Liver (tissue), 8 donors: ENCODE measurements at regions not wholly inside any gene's neighbourhood (a gene's known extent, or its start where the extent isn't known, plus 50 kb on each side); places are given as distances from the start of the nearest gene placed in this dataset.

ENCODE experiments used
- DNase-seq: peaks from one replicate; pipeline ENCODE4 v3.0.0-alpha.2; 2017; ENCODE audit warnings: low spot score
- H3K27ac ChIP-seq, 2 donors: one replicate each; pipeline ENCODE4 v1.7.0; 2013; ENCODE audit warnings: inconsistent platforms in 2 of 2, low read length in 2 of 2, control low read depth in 1 of 2, low read depth in 1 of 2, mild to moderate bottlenecking in 1 of 2
- H3K27me3 ChIP-seq, 4 donors: one replicate each; pipeline versions ENCODE4 v1.6.1 to v1.7.0; 2013; ENCODE audit warnings: low read length in 3 of 4, inconsistent platforms in 1 of 4, mild to moderate bottlenecking in 1 of 4, moderate library complexity in 1 of 4; ENCODE audit not compliant: control insufficient read depth in 4 of 4, insufficient read depth in 4 of 4
- H3K36me3 ChIP-seq, 4 donors: one replicate each; pipeline versions ENCODE4 v1.6.1 to v1.7.0; 2013; ENCODE audit warnings: low read length in 3 of 4, mild to moderate bottlenecking in 3 of 4, low read depth in 1 of 4, moderate library complexity in 1 of 4; ENCODE audit not compliant: control insufficient read depth in 4 of 4, insufficient read depth in 3 of 4
- H3K4me1 ChIP-seq, 4 donors: one replicate each; pipeline versions ENCODE4 v1.6.1 to v1.7.0; 2013; ENCODE audit warnings: low read length in 3 of 4, mild to moderate bottlenecking in 3 of 4, moderate library complexity in 1 of 4; ENCODE audit not compliant: control insufficient read depth in 4 of 4, insufficient read depth in 4 of 4
- H3K4me3 ChIP-seq, 3 donors: one replicate each; pipeline versions ENCODE4 v1.6.1 to v1.7.0; 2013; ENCODE audit warnings: low read length in 3 of 3, control low read depth in 1 of 3, low read depth in 1 of 3, mild to moderate bottlenecking in 1 of 3
- H3K9ac ChIP-seq, 2 donors: one replicate each; pipeline ENCODE4 v1.7.0; 2013; ENCODE audit warnings: low read length in 2 of 2, mild to moderate bottlenecking in 2 of 2, moderate library complexity in 2 of 2, control low read depth in 1 of 2, low read depth in 1 of 2
- H3K9me3 ChIP-seq, 4 donors: one replicate each; pipeline versions ENCODE4 v1.6.1 to v1.7.0; 2013; ENCODE audit warnings: low read length in 3 of 4; ENCODE audit not compliant: control insufficient read depth in 4 of 4
- ATF3 ChIP-seq: IDR thresholded peaks from 2 replicates; pipeline ENCODE4 v1.6.1; 2016; ENCODE audit warnings: antibody characterized with exemption
- CTCF ChIP-seq: fragments of 150-350 bp; IDR thresholded peaks from 2 replicates; pipeline ENCODE4 v1.5.1; 2017; ENCODE audit warnings: improper control_type of control experiment, low read depth, low read length; ENCODE audit not compliant: missing input control
- FOXA1 ChIP-seq: IDR thresholded peaks from 2 replicates; pipeline ENCODE4 v1.6.1; 2016; ENCODE audit warnings: antibody characterized with exemption
- GABPA ChIP-seq, 2 donors: IDR thresholded peaks in 1 of 2; conservative IDR thresholded peaks in 1 of 2; 2 replicates each; pipeline ENCODE4 v1.6.1; 2016; ENCODE audit warnings: antibody characterized with exemption in 2 of 2, mild to moderate bottlenecking in 1 of 2, moderate library complexity in 1 of 2
- HNF4A ChIP-seq, 2 donors: conservative IDR thresholded peaks; 2 replicates each; pipeline ENCODE4 v1.6.1; 2016; ENCODE audit warnings: antibody characterized with exemption in 2 of 2, mild to moderate bottlenecking in 2 of 2
- HNF4G ChIP-seq: IDR thresholded peaks from 2 replicates; pipeline ENCODE4 v1.6.1; 2016; ENCODE audit warnings: antibody characterized with exemption
- JUND ChIP-seq, 2 donors: IDR thresholded peaks; 2 replicates each; pipeline ENCODE4 v1.6.1; 2016; ENCODE audit warnings: antibody characterized with exemption in 2 of 2
- NR2F2 ChIP-seq: IDR thresholded peaks from 2 replicates; pipeline ENCODE4 v1.6.1; 2016; ENCODE audit warnings: antibody characterized with exemption
- RAD21 ChIP-seq, 2 donors: IDR thresholded peaks; 2 replicates each; pipeline ENCODE4 v1.6.1; 2016; ENCODE audit warnings: antibody characterized with exemption in 2 of 2, mild to moderate bottlenecking in 2 of 2
- RXRA ChIP-seq, 2 donors: IDR thresholded peaks; 2 replicates each; pipeline ENCODE4 v1.6.1; 2017 to 2018; ENCODE audit warnings: antibody characterized with exemption in 2 of 2, mild to moderate bottlenecking in 1 of 2
- SP1 ChIP-seq: IDR thresholded peaks from 2 replicates; pipeline ENCODE4 v1.6.1; 2018; ENCODE audit warnings: antibody characterized with exemption, mild to moderate bottlenecking
- TAF1 ChIP-seq: conservative IDR thresholded peaks from 2 replicates; pipeline ENCODE4 v1.6.1; 2016; ENCODE audit warnings: antibody characterized with exemption, mild to moderate bottlenecking
- YY1 ChIP-seq: IDR thresholded peaks from 2 replicates; pipeline ENCODE4 v1.6.1; 2016; ENCODE audit warnings: antibody characterized with exemption, mild to moderate bottlenecking
- WGBS: extraction: QIAGEN DNeasy Blood & Tissue Kit; methylation state at CpG from one replicate; pipeline ENCODE4 v1.1.7; 2013; 5-methylcytosine and 5-hydroxymethylcytosine counted together
- TF ChIP-seq, protein P1 (sequence below): IDR thresholded peaks from 2 replicates; pipeline ENCODE4 v1.6.1; 2016; ENCODE audit warnings: antibody characterized with exemption
- TF ChIP-seq, protein P2 (sequence below): IDR thresholded peaks from 2 replicates; pipeline ENCODE4 v1.6.1; 2016; ENCODE audit warnings: antibody characterized with exemption
- TF ChIP-seq, protein P3 (sequence below): IDR thresholded peaks from 2 replicates; pipeline ENCODE4 v1.6.1; 2016; ENCODE audit warnings: antibody characterized with exemption, mild to moderate bottlenecking
- donor health status: healthy.
- donor health status: healthy.
- donor health status: healthy.
- donor health status: healthy.
- donor health status: healthy.

DNA sequence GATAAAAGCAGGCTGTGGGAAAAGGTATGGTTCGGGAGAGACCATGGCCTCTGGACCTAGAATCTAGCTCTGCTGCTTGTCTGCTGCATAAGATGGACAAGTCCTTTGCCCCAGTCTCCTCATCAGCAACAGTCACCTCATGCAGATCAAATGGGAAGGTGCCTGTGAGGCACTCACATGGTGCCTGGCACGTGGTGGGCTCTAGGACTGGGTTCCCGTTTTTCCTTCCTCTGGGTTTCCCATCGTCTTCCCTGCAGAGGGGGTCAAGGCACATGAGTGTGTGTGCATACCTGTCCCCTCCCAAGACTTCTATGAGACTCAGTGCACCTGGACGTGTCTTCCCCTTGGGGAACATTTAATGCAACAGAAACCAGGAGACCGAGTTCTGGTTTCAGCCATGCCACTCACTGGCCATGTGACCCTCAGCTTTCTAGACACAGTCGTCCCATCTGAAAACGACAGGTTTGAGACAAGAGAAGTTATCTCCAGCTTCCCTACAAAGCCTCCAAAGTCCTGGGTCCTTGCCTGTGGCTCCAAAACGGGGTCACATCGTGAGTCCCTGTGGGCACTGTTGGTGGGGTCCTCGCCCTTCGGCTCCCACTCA lies 95.9 kb upstream of the NPTX2 start:
- Histone ChIP-seq H3K36me3 (no peaks in the 10 kb centered on the region), H3K27me3 (no peaks in the 10 kb centered on the region), H3K27ac (no peak overlapping the region), H3K9me3 (peaks cover 0 to 2% (median 0%) of the 10 kb centered on the region in 4 donors), H3K4me3 (no peak overlapping the region), H3K9ac (no peak overlapping the region), H3K4me1 (no peaks in the 10 kb centered on the region)
- no peak for TF ChIP-seq ATF3
- no peak for TF ChIP-seq HNF4G
- TF ChIP-seq, protein P1, sequence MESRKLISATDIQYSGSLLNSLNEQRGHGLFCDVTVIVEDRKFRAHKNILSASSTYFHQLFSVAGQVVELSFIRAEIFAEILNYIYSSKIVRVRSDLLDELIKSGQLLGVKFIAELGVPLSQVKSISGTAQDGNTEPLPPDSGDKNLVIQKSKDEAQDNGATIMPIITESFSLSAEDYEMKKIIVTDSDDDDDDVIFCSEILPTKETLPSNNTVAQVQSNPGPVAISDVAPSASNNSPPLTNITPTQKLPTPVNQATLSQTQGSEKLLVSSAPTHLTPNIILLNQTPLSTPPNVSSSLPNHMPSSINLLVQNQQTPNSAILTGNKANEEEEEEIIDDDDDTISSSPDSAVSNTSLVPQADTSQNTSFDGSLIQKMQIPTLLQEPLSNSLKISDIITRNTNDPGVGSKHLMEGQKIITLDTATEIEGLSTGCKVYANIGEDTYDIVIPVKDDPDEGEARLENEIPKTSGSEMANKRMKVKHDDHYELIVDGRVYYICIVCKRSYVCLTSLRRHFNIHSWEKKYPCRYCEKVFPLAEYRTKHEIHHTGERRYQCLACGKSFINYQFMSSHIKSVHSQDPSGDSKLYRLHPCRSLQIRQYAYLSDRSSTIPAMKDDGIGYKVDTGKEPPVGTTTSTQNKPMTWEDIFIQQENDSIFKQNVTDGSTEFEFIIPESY = no peak
- no peak for TF ChIP-seq RXRA (IDR thresholded peaks at IDR 0.05)
- no peak for TF ChIP-seq SP1
- TF ChIP-seq FOXA1 = no peak
- TF ChIP-seq, protein P2, sequence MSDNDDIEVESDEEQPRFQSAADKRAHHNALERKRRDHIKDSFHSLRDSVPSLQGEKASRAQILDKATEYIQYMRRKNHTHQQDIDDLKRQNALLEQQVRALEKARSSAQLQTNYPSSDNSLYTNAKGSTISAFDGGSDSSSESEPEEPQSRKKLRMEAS = no peak
- no peak for TF ChIP-seq RAD21 (IDR thresholded peaks at IDR 0.05)
- no peak for TF ChIP-seq HNF4A (conservative IDR thresholded peaks at IDR 0.05)
- TF ChIP-seq, protein P3, sequence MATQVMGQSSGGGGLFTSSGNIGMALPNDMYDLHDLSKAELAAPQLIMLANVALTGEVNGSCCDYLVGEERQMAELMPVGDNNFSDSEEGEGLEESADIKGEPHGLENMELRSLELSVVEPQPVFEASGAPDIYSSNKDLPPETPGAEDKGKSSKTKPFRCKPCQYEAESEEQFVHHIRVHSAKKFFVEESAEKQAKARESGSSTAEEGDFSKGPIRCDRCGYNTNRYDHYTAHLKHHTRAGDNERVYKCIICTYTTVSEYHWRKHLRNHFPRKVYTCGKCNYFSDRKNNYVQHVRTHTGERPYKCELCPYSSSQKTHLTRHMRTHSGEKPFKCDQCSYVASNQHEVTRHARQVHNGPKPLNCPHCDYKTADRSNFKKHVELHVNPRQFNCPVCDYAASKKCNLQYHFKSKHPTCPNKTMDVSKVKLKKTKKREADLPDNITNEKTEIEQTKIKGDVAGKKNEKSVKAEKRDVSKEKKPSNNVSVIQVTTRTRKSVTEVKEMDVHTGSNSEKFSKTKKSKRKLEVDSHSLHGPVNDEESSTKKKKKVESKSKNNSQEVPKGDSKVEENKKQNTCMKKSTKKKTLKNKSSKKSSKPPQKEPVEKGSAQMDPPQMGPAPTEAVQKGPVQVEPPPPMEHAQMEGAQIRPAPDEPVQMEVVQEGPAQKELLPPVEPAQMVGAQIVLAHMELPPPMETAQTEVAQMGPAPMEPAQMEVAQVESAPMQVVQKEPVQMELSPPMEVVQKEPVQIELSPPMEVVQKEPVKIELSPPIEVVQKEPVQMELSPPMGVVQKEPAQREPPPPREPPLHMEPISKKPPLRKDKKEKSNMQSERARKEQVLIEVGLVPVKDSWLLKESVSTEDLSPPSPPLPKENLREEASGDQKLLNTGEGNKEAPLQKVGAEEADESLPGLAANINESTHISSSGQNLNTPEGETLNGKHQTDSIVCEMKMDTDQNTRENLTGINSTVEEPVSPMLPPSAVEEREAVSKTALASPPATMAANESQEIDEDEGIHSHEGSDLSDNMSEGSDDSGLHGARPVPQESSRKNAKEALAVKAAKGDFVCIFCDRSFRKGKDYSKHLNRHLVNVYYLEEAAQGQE = no peak
- no peak for TF ChIP-seq NR2F2
- TF ChIP-seq CTCF = no peak
- no peak for TF ChIP-seq TAF1
- no peak for TF ChIP-seq GABPA (IDR thresholded peaks at IDR 0.05 in 1 of 2, conservative IDR thresholded peaks at IDR 0.05 in 1 of 2)
- TF ChIP-seq YY1 = no peak
- TF ChIP-seq JUND (IDR thresholded peaks at IDR 0.05) = no peak
- WGBS = 87% methylated on average over 12 of the region's 12 CpGs
- no peak for DNase-seq
